GM12892 (cell line): ENCODE measurements at regions not wholly inside any gene's neighbourhood (a gene's known extent, or its start where the extent isn't known, plus 50 kb on each side); places are given as distances from the start of the nearest gene placed in this dataset.

Experiments used
- POLR2A ChIP-seq: IDR thresholded peaks from 2 replicates; pipeline ENCODE4 v1.6.1; 2011; ENCODE audit warnings: low read depth, low read length, control low read depth
- POLR2AphosphoS5 ChIP-seq: IDR thresholded peaks from 2 replicates; pipeline ENCODE4 v1.6.1; 2011; ENCODE audit warnings: low read depth, low read length, control low read depth
- TAF1 ChIP-seq: IDR thresholded peaks from 2 replicates; pipeline ENCODE4 v1.6.1; 2011; ENCODE audit warnings: low read depth, mild to moderate bottlenecking, control low read depth, low read length, borderline replicate concordance

- TF ChIP-seq POLR2A (no peak), POLR2AphosphoS5 (no peak), TAF1 (no peak)
These were observed 122.6 kb downstream of the AQP9 start for GRCh38 chr15:58260725-58261267.
